CD4-positive, alpha-beta T cell treated with Interleukin-6 at 100 ng/mL for 8 hours (primary cell): ENCODE measurements at regions not wholly inside any gene's neighbourhood (a gene's known extent, or its start where the extent isn't known, plus 50 kb on each side); places are given as distances from the start of the nearest gene placed in this dataset.
"Not testable (repeated sequence)": the region's sequence is repeated elsewhere in the genome, so short reads cannot be mapped to it uniquely, and the experiment has no call there.

Experiments used
- DNase-seq: peaks from one replicate; pipeline ENCODE4 v3.0.0-alpha.2; 2020; ENCODE audit warnings: mixed read lengths, low spot score

DNA sequence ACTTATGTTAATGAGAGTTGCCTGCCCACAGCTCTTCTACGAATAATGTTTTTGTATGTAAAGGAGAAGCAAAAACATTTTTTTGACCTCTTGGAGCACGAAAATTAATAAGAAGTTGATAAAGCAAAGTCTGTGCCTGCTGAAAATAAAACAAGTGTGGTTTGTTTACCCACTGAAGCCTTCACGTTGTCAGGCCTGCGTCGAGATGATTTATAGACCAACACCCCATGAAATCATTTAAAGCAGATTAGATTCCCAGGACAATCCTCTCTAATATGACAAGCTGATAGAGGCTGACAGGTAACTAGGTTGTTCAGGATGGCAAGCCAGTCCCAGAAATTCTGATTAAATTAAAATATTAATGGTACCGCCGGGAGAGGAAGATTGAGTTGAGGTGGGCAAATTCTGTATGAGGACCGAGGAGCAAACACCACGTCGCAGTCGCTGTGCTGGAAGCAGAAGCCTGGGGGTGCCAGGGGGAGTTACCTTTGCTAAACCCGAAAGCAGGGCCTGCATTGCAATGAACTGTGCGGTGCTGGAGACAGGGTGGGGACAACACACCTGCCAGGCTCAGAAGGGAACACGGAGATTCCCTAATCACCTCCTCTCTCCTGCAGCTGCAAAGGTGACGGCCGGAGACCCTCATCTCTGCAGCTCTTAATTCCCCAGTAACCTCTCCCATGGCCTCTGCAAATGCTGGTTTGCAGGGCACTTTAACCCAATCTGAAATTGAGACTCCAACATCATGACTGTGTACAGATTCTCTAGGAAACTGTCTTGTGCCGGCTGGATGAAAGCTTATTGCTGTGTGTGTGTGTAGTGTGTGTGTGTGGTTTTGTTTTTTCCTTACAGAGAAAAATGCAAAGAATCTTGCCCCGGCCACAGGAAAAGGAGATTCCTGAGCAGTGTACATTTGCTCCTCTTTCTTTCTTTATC, 2805.9 kb downstream of the RPIA start:
- not testable (repeated sequence) for DNase-seq

DNA sequence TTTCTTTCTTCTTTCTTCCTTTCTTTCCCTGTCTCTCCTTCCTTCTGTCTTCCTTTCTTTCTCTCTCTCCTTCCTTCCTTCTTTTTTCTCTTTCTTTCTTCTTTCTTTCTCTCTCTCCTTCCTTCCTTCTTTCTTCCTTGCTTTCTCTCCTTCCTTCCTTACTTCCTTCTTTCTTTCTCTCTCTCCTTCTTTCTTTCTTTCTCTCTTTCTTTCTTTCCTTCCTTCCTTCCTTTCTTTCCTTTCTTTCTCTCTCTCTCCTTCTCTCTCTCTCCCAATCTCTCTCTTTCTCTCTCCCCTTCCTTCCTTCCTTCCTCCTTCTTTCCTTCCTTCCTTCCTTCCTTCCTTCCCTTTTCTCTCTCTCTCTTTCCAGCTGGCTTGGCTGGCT, 2806.6 kb downstream of the RPIA start:
- not testable (repeated sequence) for DNase-seq

DNA sequence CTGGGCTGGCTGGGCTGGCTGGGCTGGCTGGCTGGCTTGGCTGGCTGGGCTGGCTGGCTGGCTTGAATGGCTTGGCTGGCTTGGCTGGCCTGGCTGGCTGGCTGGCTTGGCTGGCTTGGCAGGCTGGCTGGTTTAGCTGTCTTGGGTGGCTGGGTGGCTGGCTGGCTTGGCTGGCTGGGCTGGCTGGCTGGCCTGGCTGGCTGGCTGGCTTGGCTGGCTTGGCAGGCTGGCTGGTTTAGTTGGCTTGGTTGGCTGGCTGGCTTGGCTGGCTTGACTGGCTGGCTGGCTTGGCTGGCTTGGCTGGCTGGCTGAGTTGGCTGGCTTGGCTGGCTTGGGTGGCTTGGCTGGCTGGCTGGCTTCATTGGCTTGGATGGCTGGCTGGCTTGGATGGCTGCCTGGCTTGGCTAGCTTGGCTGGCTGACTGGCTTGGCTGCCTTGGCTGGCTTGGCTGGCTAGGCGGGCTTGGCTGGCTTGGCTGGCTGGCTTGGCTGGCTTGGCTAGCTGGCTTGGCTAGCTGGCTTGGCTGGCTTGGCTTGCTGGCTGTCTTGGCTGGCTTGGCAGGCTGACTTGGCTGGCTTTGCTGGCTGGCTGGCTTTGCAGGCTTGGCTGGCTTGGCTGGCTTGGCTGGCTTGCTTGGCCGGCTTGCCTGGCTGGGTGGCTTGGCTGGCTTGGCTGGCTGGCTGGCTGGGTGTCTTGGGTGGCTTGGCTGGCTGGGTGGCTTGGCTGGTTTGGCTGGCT, 2807.2 kb downstream of the RPIA start:
- peak; percentile 23 for DNase-seq

DNA sequence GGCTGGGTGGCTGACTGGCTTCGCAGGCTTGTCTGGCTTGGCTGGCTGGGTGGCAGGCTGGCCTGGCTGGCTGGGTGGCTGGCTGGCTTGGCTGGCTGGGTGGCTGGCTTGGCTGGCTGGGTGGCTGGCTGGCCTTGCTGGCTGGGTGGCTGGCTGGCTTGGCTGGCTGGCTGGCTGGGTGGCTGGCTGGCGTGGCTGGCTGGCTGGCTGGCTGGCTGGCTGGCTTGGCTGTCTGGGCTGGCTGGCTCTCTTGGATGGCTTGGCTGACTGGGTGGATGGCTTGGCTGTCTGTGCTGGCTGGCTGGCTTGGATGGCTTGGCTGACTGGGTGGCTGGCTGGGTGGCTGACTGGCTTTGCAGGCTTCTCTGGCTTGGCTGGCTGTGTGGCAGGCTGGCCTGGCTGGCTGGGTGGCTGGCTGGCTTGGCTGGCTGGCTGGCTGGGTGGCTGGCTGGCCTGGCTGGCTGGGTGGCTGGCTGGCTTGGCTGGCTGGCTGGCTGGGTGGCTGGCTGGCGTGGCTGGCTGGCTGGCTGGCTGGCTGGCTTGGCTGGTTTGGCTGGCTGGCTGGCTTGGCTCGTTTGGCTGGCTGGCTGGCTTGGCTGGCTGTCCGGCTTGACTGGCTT, 2808.1 kb downstream of the RPIA start:
- peak; percentile 3 for DNase-seq

DNA sequence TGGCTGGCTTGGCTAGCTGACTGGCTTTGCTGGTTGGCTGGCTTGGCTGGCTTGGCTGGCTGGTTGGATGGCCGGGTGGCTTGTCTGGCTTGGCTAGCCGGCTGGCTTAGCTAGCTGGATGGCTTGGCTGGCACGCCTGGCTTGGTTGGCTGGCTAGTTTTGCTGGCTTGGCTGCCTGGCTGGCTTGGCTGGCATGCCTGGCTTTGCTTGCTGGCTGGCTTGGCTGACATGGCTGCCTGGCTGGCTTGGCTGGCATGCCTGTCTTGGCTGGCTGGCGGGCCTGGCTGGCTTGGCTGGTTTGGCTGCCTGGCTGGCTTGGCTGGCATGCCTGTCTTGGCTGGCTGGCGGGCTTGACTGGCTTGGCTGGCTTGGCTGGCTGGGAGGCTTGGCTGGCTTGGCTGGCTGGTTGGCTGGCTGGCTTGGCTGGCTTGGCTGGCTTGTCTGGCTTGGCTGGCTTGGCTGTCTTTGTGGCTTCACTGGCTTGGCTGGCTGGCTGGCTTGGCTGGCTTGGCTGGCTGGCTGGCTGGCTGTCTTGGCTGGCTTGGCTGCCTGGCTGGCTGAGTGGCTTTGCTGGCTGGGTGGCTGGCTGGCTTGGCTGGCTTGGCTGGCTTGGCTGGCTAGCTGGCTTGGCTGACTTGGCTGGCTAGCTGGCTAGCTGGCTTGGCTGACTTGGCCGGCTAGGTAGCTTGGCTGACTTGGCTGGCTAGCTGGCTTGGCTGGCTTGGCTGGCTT, 2808.9 kb downstream of the RPIA start:
- not testable (repeated sequence) for DNase-seq

DNA sequence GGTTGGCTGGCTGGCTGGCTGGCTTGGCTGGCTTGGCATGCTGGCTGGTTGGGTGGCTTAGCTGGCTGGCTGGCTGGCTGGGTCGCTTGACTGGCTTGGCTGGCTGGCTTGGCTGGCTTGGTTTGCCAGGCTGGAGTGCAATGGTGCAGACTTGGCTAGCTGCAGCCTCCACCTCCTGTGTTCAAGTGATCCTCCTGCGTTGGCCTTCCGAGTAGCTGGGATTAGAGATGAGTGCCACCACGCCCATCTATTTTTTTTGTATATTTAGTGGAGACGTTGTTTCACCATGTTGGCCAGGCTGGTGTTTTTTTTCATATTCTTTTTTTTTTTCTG, 2809.5 kb downstream of the RPIA start:
- DNase-seq = peak; percentile 1

DNA sequence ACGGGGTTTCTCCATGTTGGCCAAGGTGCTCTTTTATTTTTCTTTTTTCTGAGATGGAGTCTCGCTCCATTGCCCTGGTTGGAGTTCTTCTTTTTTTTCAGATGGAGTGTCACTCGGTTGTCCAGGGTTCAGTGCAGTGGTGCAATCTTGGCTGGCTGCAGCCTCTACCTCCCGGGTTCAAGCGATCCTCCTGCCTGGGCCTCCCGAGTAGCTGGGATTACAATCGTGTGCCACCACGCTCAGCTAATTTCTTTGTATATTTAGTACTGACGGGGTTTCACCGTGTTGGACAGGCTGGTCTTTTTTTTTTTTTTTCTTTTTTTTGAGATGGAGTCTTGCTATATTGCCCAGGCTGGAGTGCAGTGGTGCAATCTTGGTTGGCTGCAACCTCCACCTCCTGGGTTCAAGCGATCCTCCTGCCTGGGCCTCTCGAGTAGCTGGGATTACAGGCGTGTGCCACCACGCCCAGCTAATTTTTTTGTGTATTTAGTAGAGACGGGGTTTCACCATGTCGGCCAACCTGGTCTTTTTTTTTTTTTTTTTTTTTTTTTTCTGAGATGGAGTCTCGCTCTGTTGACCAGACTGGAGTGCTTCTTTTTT, 2810.1 kb downstream of the RPIA start:
- DNase-seq = not testable (repeated sequence)

DNA sequence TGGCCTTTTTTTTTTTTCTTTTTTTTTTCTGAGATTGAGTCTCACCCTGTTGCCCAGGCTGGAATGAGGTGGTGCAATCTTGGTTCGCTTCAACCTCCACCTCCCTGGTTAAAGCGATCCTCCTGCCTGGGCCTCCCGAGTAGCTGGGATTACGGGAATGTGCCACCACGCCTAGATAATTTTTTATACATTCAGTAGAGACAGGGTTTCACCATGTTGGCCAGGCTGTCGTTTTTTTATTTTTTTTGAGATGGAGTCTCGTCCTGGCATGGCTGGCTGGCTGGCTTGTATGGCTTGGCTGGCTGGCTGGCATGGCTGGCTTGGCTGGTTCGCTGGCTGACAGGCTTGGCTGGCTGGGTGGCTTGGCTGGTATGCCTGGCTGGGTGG, 2812.1 kb downstream of the RPIA start:
- DNase-seq = not testable (repeated sequence)

DNA sequence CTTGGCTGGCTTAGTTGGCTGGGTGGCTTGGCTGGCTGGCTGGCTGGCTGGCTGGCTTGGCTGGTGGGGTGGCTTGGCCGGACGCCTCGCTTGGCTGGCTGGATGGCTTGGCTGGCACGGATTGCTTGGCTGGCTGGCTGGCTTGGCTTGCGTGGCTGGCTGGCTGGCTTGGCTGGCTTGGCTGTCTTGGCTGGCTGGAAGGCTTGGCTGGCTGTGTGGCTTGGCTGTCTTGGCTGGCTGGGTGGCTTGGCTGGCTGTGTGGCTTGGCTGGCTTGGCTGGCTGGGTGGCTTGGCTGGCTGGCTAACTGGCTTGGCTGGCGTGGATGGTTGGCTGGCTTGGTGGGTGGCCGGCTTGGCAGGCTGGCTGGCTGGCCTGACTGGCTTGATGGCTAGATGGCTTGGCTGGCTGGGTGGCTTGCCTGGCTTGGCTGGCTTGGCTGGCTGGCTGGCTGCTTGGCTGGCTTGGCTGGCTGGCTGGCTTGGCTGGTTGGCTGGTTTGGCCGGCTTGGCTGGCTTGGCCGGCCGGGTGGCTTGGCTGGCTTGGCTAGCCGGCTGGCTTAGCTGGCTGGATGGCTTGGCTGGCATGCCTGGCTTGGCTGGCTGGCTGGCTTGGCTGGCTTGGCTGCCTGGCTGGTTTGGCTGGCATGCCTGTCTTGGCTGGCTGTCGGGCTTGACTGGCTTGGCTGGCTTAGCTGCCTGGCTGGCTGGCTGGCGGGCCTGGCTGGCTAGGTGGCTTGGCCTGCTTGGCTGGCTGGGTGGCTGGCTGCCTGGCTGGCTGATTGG, 2812.7 kb downstream of the RPIA start:
- not testable (repeated sequence) for DNase-seq

DNA sequence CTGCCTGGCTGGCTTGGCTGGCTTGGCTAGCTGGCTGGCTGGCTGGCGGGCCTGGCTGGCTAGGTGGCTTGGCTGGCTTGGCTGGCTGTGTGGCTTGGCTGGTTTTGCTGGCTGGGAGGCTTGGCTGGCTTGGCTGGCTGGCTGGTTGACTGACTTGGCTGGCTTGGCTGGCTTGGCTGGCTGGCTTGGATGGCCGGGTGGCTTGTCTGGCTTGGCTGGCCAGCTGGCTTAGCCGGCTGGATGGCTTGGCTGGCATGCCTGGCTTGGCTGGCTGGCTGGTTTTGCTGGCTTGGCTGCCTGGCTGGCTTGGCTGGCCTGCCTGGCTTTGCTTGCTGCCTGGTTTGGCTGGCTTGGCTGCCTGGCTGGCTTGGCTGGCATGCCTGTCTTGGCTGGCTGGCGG, 2817.3 kb downstream of the RPIA start:
- DNase-seq = not testable (repeated sequence)

DNA sequence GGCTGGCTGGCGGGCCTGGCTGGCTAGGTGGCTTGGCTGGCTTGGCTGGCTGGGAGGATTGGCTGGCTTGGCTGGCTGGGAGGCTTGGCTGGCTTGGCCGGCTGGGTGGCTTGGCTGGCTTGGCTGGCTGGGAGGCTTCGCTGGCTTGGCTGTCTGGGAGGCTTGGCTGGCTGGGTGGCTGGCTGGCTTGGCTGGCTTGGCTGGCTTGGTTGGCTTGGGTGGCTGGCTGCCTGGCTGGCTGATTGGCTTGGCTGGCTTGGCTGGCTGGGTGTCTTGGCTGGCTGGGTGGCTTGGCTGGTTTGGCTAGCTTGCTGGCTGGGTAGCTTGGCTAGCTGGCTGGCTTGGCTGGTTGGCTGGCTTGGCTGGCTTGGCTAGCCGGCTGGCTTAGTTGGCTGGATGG, 2817.8 kb downstream of the RPIA start:
- DNase-seq = peak; percentile 0

DNA sequence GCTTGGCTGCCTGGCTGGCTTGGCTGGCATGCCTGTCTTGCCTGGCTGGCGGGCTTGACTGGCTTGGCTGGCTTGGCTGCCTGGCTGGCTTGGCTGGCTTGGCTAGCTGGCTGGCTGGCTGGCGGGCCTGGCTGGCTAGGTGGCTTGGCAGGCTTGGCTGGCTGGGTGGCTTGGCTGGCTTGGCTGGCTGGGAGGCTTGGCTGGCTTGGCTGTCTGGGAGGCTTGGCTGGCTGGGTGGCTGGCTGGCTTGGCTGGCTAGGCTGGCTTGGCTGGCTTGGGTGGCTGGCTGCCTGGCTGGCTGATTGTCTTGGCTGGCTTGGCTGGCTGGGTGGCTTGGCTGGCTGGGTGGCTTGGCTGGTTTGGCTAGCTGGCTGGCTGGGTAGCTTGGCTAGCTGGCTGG, 2819.7 kb downstream of the RPIA start:
- not testable (repeated sequence) for DNase-seq

DNA sequence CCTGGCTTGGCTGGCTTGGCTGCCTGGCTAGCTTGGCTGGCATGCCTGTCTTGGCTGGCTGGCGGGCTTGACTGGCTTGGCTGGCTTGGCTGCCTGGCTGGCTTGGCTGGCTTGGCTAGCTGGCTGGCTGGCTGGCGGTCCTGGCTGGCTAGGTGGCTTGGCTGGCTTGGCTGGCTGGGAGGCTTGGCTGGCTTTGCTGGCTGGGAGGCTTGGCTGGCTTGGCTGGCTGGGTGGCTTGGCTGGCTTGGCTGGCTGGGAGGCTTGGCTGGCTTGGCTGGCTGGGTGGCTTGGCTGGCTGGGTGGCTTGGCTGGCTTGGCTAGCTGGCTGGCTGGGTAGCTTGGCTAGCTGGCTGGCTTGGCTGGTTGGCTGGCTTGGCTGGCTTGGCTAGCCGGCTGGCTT, 2824.5 kb downstream of the RPIA start:
- not testable (repeated sequence) for DNase-seq

DNA sequence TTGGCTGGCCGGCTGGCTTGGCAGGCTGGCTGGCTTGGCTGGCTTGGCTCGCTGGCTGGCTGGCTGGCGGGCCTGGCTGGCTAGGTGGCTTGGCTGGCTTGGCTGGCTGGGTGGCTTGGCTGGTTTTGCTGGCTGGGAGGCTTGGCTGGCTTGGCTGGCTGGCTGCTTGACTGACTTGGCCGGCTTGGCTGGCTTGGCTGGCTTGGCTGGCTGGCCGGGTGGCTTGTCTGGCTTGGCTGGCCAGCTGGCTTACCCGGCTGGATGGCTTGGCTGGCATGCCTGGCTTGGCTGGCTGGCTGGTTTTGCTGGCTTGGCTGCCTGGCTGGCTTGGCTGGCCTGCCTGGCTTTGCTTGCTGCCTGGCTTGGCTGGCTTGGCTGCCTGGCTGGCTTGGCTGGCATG, 2825.2 kb downstream of the RPIA start:
- DNase-seq = peak; percentile 1

DNA sequence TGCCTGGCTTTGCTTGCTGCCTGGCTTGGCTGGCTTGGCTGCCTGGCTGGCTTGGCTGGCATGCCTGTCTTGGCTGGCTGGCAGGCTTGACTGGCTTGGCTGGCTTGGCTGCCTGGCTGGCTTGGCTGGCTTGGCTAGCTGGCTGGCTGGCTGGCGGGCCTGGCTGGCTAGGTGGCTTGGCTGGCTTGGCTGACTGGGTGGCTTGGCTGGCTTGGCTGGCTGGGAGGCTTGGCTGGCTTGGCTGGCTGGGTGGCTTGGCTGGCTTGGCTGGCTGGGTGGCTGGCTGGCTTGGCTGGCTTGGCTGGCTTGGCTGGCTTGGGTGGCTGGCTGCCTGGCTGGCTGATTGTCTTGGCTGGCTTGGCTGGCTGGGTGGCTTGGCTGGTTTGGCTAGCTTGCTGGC, 2826.4 kb downstream of the RPIA start:
- peak; percentile 0 for DNase-seq

DNA sequence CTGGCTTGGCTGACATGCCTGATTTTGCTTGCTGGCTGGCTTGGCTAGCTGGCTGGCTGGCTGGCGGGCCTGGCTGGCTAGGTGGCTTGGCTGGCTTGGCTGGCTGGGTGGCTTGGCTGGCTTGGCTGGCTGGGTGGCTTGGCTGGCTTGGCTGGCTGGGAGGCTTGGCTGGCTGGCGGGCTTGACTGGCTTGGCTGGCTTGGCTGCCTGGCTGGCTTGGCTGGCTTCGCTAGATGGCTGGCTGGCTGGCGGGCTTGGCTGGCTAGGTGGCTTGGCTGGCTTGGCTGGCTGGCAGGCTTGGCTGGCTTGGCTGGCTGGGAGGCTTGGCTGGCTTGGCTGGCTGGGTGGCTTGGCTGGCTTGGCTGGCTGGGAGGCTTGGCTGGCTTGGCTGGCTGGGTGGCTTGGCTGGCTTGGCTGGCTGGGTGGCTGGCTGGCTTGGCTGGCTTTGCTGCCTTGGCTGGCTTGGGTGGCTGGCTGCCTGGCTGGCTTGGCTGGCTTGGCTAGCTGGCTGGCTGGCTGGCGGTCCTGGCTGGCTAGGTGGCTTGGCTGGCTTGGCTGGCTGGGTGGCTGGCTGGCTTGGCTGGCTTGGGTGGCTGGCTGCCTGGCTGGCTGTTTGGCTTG, 2827.0 kb downstream of the RPIA start:
- peak; percentile 0 for DNase-seq

DNA sequence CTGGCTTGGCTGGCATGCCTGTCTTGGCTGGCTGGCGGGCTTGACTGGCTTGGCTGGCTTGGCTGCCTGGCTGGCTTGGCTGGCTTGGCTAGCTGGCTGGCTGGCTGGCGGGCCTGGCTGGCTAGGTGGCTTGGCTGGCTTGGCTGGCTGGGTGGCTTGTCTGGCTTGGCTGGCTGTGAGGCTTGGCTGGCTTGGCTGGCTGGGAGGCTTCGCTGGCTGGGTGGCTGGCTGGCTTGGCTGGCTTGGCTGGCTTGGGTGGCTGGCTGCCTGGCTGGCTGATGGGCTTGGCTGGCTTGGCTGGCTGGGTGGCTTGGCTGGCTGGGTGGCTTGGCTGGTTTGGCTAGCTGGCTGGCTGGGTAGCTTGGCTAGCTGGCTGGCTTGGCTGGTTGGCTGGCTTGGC, 2827.9 kb downstream of the RPIA start:
- DNase-seq = not testable (repeated sequence)

DNA sequence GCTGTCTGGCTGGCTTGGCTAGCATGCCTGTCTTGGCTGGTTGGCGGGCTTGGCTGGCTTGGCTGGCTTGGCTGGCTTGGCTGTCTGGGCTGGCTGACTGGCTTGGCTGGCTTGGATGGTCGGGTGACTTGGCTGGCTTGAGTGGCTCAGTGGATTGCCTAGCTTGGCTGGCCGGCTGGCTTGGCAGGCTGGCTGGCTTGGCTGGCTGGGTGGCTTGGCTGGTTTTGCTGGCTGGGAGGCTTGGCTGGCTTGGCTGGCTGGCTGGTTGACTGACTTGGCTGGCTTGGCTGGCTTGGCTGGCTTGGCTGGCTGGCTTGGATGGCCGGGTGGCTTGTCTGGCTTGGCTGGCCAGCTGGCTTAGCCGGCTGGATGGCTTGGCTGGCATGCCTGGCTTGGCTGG, 2828.4 kb downstream of the RPIA start:
- not testable (repeated sequence) for DNase-seq

DNA sequence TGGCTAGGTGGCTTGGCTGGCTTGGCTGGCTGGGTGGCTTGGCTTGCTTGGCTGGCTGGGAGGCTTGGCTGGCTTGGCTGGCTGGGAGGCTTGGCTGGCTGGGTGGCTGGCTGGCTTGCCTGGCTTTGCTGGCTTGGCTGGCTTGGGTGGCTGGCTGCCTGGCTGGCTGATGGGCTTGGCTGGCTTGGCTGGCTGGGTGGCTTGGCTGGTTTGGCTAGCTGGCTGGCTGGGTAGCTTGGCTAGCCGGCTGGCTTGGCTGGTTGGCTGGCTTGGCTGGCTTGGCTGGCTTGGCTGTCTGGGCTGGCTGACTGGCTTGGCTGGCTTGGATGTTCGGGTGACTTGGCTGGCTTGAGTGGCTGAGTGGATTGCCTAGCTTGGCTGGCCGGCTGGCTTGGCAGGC, 2829.1 kb downstream of the RPIA start:
- not testable (repeated sequence) for DNase-seq

DNA sequence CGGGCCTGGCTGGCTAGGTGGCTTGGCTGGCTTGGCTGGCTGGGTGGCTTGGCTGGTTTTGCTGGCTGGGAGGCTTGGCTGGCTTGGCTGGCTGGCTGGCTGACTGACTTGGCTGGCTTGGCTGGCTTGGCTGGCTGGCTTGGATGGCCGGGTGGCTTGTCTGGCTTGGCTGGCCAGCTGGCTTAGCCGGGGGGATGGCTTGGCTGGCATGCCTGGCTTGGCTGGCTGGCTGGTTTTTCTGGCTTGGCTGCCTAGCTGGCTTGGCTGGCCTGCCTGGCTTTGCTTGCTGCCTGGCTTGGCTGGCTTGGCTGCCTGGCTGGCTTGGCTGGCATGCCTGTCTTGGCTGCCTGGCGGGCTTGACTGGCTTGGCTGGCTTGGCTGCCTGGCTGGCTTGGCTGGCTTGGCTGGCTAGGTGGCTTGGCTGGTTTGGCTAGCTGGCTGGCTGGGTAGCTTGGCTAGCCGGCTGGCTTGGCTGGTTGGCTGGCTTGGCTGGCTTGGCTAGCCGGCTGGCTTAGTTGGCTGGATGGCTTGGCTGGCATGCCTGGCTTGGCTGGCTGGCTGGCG, 2829.6 kb downstream of the RPIA start:
- not testable (repeated sequence) for DNase-seq
